HepG2 (cell line): ENCODE measurements at regions not wholly inside any gene's neighbourhood (a gene's known extent, or its start where the extent isn't known, plus 50 kb on each side); places are given as distances from the start of the nearest gene placed in this dataset.

Experiments used
- MTA1 ChIP-seq: sonication (generic); formaldehyde crosslinking; IDR thresholded peaks from 2 replicates; pipeline ENCODE4 v1.4.0; 2020; ENCODE audit warnings: missing genetic modification reagents, mild to moderate bottlenecking, borderline replicate concordance
- MTF2 ChIP-seq: sonication (generic); formaldehyde crosslinking; IDR thresholded peaks from 2 replicates; pipeline ENCODE4 v1.5.0; 2020; ENCODE audit warnings: missing genetic modification reagents, borderline replicate concordance
- NCOA5 ChIP-seq: sonication (generic); formaldehyde crosslinking; IDR thresholded peaks from 2 replicates; pipeline ENCODE4 v1.4.0; 2020; ENCODE audit warnings: missing genetic modification reagents
- SMARCE1 ChIP-seq: fragments of 450-650 bp; IDR thresholded peaks from 2 replicates; pipeline ENCODE4 v1.6.1; 2017; ENCODE audit warnings: borderline replicate concordance
- TRIM24 ChIP-seq: sonication (generic); formaldehyde crosslinking; IDR thresholded peaks from 2 replicates; pipeline ENCODE4 v1.8.0; 2022; ENCODE audit warnings: mild to moderate bottlenecking, missing genetic modification reagents
- ZBTB10 ChIP-seq: sonication (generic); formaldehyde crosslinking; IDR thresholded peaks from 2 replicates; pipeline ENCODE4 v1.4.0; 2020; ENCODE audit warnings: missing genetic modification reagents, borderline replicate concordance
- ZC3H4 ChIP-seq: sonication (generic); formaldehyde crosslinking; IDR thresholded peaks from 2 replicates; pipeline ENCODE4 v1.4.0; 2020; ENCODE audit warnings: missing genetic modification reagents, borderline replicate concordance
- ZKSCAN8 ChIP-seq: IDR thresholded peaks from 2 replicates; pipeline ENCODE4 v1.6.1; 2016; ENCODE audit warnings: borderline replicate concordance, missing genetic modification reagents, missing compliant biosample characterization
- ZNF274 ChIP-seq: sonication (generic); formaldehyde crosslinking; IDR thresholded peaks from 2 replicates; pipeline ENCODE4 v1.5.1; 2020; ENCODE audit warnings: mild to moderate bottlenecking, missing genetic modification reagents
- ZNF501 ChIP-seq: sonication (generic); formaldehyde crosslinking; IDR thresholded peaks from 2 replicates; pipeline ENCODE4 v1.5.1; 2020; ENCODE audit warnings: mild to moderate bottlenecking, moderate library complexity, missing genetic modification reagents
- ZNF781 ChIP-seq: sonication (generic); formaldehyde crosslinking; IDR thresholded peaks from 2 replicates; pipeline ENCODE4 v1.5.1; 2020; ENCODE audit warnings: borderline replicate concordance, mild to moderate bottlenecking, missing genetic modification reagents; ENCODE audit errors: not compliant biosample characterization
- TF ChIP-seq, protein P1 (sequence below): sonication (generic); formaldehyde crosslinking; IDR thresholded peaks from one replicate; pipeline ENCODE4 v1.5.1; 2020; ENCODE audit warnings: mild to moderate bottlenecking, missing genetic modification reagents; ENCODE audit errors: not compliant biosample characterization
- TF ChIP-seq, protein P2 (sequence below): sonication (generic); formaldehyde crosslinking; IDR thresholded peaks from 2 replicates; pipeline ENCODE4 v1.4.0; 2020; ENCODE audit warnings: missing genetic modification reagents

GRCh38 chr17:31798205-31798724 is 60.8 kb downstream of the COPRS start (continued):
- TF ChIP-seq, protein P1, sequence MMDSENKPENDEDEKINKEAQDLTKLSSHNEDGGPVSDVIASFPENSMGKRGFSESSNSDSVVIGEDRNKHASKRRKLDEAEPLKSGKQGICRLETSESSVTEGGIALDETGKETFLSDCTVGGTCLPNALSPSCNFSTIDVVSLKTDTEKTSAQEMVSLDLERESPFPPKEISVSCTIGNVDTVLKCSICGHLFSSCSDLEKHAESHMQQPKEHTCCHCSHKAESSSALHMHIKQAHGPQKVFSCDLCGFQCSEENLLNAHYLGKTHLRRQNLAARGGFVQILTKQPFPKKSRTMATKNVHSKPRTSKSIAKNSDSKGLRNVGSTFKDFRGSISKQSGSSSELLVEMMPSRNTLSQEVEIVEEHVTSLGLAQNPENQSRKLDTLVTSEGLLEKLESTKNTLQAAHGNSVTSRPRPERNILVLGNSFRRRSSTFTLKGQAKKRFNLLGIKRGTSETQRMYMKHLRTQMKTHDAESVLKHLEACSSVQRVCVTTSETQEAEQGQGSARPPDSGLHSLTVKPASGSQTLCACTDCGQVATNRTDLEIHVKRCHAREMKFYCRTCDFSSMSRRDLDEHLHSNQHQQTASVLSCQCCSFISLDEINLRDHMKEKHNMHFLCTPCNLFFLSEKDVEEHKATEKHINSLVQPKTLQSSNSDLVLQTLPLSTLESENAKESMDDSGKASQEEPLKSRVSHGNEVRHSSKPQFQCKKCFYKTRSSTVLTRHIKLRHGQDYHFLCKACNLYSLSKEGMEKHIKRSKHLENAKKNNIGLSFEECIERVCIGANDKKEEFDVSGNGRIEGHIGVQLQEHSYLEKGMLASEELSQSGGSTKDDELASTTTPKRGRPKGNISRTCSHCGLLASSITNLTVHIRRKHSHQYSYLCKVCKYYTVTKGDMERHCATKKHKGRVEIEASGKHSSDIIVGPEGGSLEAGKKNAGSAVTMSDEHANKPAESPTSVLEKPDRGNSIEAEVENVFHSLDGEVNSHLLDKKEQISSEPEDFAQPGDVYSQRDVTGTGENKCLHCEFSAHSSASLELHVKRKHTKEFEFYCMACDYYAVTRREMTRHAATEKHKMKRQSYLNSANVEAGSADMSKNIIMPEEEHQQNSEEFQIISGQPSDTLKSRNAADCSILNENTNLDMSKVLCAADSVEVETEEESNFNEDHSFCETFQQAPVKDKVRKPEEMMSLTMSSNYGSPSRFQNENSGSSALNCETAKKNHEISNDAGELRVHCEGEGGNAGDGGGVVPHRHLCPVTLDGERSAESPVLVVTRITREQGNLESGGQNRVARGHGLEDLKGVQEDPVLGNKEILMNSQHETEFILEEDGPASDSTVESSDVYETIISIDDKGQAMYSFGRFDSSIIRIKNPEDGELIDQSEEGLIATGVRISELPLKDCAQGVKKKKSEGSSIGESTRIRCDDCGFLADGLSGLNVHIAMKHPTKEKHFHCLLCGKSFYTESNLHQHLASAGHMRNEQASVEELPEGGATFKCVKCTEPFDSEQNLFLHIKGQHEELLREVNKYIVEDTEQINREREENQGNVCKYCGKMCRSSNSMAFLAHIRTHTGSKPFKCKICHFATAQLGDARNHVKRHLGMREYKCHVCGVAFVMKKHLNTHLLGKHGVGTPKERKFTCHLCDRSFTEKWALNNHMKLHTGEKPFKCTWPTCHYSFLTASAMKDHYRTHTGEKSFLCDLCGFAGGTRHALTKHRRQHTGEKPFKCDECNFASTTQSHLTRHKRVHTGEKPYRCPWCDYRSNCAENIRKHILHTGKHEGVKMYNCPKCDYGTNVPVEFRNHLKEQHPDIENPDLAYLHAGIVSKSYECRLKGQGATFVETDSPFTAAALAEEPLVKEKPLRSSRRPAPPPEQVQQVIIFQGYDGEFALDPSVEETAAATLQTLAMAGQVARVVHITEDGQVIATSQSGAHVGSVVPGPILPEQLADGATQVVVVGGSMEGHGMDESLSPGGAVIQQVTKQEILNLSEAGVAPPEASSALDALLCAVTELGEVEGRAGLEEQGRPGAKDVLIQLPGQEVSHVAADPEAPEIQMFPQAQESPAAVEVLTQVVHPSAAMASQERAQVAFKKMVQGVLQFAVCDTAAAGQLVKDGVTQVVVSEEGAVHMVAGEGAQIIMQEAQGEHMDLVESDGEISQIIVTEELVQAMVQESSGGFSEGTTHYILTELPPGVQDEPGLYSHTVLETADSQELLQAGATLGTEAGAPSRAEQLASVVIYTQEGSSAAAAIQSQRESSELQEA (CRISPR knock-in tag) = no peak
- TF ChIP-seq ZBTB10 (CRISPR knock-in tag) (no peak), TRIM24 (CRISPR knock-in tag) (no peak), NCOA5 (CRISPR knock-in tag) (no peak), MTA1 (CRISPR knock-in tag) (no peak; the same call in 1 of the 2 replicates), ZKSCAN8 (CRISPR knock-in tag) (no peak), ZC3H4 (no peak), SMARCE1 (no peak), ZNF781 (no peak), ZNF274 (CRISPR knock-in tag) (no peak), ZNF501 (CRISPR knock-in tag) (peak; percentile 52; the same call in 1 of the 2 replicates), MTF2 (CRISPR knock-in tag) (no peak)
- TF ChIP-seq, protein P2, sequence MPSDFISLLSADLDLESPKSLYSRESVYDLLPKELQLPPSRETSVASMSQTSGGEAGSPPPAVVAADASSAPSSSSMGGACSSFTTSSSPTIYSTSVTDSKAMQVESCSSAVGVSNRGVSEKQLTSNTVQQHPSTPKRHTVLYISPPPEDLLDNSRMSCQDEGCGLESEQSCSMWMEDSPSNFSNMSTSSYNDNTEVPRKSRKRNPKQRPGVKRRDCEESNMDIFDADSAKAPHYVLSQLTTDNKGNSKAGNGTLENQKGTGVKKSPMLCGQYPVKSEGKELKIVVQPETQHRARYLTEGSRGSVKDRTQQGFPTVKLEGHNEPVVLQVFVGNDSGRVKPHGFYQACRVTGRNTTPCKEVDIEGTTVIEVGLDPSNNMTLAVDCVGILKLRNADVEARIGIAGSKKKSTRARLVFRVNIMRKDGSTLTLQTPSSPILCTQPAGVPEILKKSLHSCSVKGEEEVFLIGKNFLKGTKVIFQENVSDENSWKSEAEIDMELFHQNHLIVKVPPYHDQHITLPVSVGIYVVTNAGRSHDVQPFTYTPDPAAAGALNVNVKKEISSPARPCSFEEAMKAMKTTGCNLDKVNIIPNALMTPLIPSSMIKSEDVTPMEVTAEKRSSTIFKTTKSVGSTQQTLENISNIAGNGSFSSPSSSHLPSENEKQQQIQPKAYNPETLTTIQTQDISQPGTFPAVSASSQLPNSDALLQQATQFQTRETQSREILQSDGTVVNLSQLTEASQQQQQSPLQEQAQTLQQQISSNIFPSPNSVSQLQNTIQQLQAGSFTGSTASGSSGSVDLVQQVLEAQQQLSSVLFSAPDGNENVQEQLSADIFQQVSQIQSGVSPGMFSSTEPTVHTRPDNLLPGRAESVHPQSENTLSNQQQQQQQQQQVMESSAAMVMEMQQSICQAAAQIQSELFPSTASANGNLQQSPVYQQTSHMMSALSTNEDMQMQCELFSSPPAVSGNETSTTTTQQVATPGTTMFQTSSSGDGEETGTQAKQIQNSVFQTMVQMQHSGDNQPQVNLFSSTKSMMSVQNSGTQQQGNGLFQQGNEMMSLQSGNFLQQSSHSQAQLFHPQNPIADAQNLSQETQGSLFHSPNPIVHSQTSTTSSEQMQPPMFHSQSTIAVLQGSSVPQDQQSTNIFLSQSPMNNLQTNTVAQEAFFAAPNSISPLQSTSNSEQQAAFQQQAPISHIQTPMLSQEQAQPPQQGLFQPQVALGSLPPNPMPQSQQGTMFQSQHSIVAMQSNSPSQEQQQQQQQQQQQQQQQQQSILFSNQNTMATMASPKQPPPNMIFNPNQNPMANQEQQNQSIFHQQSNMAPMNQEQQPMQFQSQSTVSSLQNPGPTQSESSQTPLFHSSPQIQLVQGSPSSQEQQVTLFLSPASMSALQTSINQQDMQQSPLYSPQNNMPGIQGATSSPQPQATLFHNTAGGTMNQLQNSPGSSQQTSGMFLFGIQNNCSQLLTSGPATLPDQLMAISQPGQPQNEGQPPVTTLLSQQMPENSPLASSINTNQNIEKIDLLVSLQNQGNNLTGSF (CRISPR knock-in tag) = no peak
